ENCODE measurements at regions not wholly inside any gene's neighbourhood (a gene's known extent, or its start where the extent isn't known, plus 50 kb on each side); places are given as distances from the start of the nearest gene placed in this dataset.

DNA sequence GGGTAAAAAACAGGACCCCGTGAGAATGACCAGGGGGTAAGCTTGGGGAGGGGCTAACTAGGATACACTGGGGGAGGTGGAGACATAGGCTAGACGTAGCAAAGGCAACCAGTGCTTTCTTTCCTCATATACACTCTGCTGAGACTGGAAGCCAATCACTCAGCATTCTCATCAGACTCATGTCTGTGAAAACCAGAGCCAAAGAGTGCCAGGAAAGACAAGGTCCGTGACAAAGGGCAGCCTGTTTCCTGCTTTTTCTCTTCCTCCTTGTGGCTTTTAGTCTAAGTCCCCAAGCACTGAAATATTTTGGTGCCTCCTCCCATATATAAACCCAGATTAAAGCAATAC is 97.9 kb upstream of the NEDD9 start:
- TF ChIP-seq TERF1 (CRISPR knock-in tag; IDR thresholded peaks at IDR 0.05): no peak
- TF ChIP-seq EZH2 (conservative IDR thresholded peaks at IDR 0.05; ENCODE audit: low read depth, low read length): no peak
- TF ChIP-seq MED1 (CRISPR knock-in tag; IDR thresholded peaks at IDR 0.05): no peak
- TF ChIP-seq ZNF569 (CRISPR knock-in tag; IDR thresholded peaks at IDR 0.05; ENCODE audit: borderline replicate concordance): no peak
- TF ChIP-seq, protein P1, sequence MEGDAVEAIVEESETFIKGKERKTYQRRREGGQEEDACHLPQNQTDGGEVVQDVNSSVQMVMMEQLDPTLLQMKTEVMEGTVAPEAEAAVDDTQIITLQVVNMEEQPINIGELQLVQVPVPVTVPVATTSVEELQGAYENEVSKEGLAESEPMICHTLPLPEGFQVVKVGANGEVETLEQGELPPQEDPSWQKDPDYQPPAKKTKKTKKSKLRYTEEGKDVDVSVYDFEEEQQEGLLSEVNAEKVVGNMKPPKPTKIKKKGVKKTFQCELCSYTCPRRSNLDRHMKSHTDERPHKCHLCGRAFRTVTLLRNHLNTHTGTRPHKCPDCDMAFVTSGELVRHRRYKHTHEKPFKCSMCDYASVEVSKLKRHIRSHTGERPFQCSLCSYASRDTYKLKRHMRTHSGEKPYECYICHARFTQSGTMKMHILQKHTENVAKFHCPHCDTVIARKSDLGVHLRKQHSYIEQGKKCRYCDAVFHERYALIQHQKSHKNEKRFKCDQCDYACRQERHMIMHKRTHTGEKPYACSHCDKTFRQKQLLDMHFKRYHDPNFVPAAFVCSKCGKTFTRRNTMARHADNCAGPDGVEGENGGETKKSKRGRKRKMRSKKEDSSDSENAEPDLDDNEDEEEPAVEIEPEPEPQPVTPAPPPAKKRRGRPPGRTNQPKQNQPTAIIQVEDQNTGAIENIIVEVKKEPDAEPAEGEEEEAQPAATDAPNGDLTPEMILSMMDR (CRISPR knock-in tag; IDR thresholded peaks at IDR 0.05): no peak
- no peak for TF ChIP-seq MAF1 (CRISPR knock-in tag; IDR thresholded peaks at IDR 0.05; ENCODE audit: borderline replicate concordance)
- TF ChIP-seq E2F1 (CRISPR knock-in tag; IDR thresholded peaks at IDR 0.05): no peak
- no peak for TF ChIP-seq KMT2B (CRISPR knock-in tag; IDR thresholded peaks at IDR 0.05)
- no peak for TF ChIP-seq HCFC1 (IDR thresholded peaks at IDR 0.05; ENCODE audit: low read depth, low read length)
- no peak for TF ChIP-seq ZNF7 (CRISPR knock-in tag; IDR thresholded peaks at IDR 0.05)

All from HepG2 (cell line).